HEK293 (cell line): ENCODE measurements at regions not wholly inside any gene's neighbourhood (a gene's known extent, or its start where the extent isn't known, plus 50 kb on each side); places are given as distances from the start of the nearest gene placed in this dataset.

Experiments used
- CTCF ChIA-PET: fragments of 350-600 bp; formaldehyde crosslinking; extraction: SDS; loops from one replicate; lab custom pipeline; 2021; ENCODE audit warnings: antibody characterized with exemption; lab: Yijun Ruan, JAX
- POLR2A ChIA-PET: fragments of 300-600 bp; formaldehyde crosslinking; extraction: SDS; loops from one replicate; lab custom pipeline; 2020; ENCODE audit warnings: antibody characterized with exemption, inconsistent platforms; lab: Yijun Ruan, JAX
- H3K27ac ChIP-seq: fragments of 200-500 bp; sonication (Bioruptor generic); 2 replicates; pipeline ENCODE4 v1.5.1; 2014; ENCODE audit warnings: low read depth, low read length, control low read depth, inconsistent platforms; ENCODE audit errors: extremely low read depth
- H3K36me3 ChIP-seq, 2 experiments: fragments of 200-500 bp in 1 of 2; sonication (Bioruptor generic) in 1 of 2; 1 replicate in 1 of 2; 2 replicates in 1 of 2; pipeline ENCODE4 v1.5.1; 2014 to 2017; ENCODE audit warnings: inconsistent platforms in 2 of 2, low read length in 2 of 2; ENCODE audit not compliant: control insufficient read depth in 2 of 2, insufficient read depth in 1 of 2
- H3K4me1 ChIP-seq: fragments of 200-500 bp; sonication (Bioruptor generic); 2 replicates; pipeline ENCODE4 v1.5.1; 2014; ENCODE audit warnings: mild to moderate bottlenecking, low read length, inconsistent platforms; ENCODE audit not compliant: control insufficient read depth, insufficient read depth
- H3K4me3 ChIP-seq: 2 replicates; pipeline ENCODE4 v1.5.1; 2011; ENCODE audit warnings: low read depth, mild to moderate bottlenecking, control low read depth, low read length, moderate library complexity
- H3K9me3 ChIP-seq: fragments of 200-500 bp; sonication (Bioruptor generic); 2 replicates; pipeline ENCODE4 v1.5.1; 2014; ENCODE audit warnings: low read depth, low read length, inconsistent platforms; ENCODE audit not compliant: control insufficient read depth, insufficient read depth
- BCL11A ChIP-seq: fragments of 450-650 bp; formaldehyde crosslinking; IDR thresholded peaks from 2 replicates; pipeline ENCODE4 v1.5.1; 2016; ENCODE audit warnings: low read depth, missing biosample characterization, missing genetic modification characterization
- BCL11B ChIP-seq: fragments of 450-650 bp; formaldehyde crosslinking; IDR thresholded peaks from 2 replicates; pipeline ENCODE4 v1.5.1; 2016; ENCODE audit warnings: low read depth, missing biosample characterization, missing genetic modification characterization
- HOXD13 ChIP-seq: sonication (generic); formaldehyde crosslinking; IDR thresholded peaks from 2 replicates; pipeline ENCODE4 v1.8.0; 2022; ENCODE audit warnings: missing genetic modification reagents, borderline replicate concordance
- KLF10 ChIP-seq: fragments of 450-650 bp; IDR thresholded peaks from 2 replicates; pipeline ENCODE4 v1.5.1; 2018; ENCODE audit warnings: missing biosample characterization, mild to moderate bottlenecking, missing genetic modification characterization
- KLF8 ChIP-seq: fragments of 450-650 bp; formaldehyde crosslinking; IDR thresholded peaks from 2 replicates; pipeline ENCODE4 v1.5.1; 2016; ENCODE audit warnings: missing biosample characterization, missing genetic modification characterization
- WT1 ChIP-seq: fragments of 450-650 bp; formaldehyde crosslinking; IDR thresholded peaks from 2 replicates; pipeline ENCODE4 v1.5.1; 2016; ENCODE audit warnings: missing biosample characterization, missing genetic modification characterization
- ZFP69B ChIP-seq: fragments of 450-650 bp; formaldehyde crosslinking; IDR thresholded peaks from 2 replicates; pipeline ENCODE4 v1.5.1; 2016; ENCODE audit warnings: missing biosample characterization, missing genetic modification characterization
- ZNF155 ChIP-seq: fragments of 450-650 bp; formaldehyde crosslinking; IDR thresholded peaks from 2 replicates; pipeline ENCODE4 v1.5.1; 2016; ENCODE audit warnings: missing biosample characterization, missing genetic modification characterization
- ZNF211 ChIP-seq: fragments of 450-650 bp; formaldehyde crosslinking; IDR thresholded peaks from 2 replicates; pipeline ENCODE4 v1.5.1; 2016; ENCODE audit warnings: low read depth, missing biosample characterization, missing genetic modification characterization
- ZNF214 ChIP-seq: fragments of 450-650 bp; formaldehyde crosslinking; IDR thresholded peaks from 2 replicates; pipeline ENCODE4 v1.5.1; 2017; ENCODE audit warnings: missing biosample characterization, mild to moderate bottlenecking, missing genetic modification characterization, borderline replicate concordance
- ZNF221 ChIP-seq: fragments of 450-650 bp; formaldehyde crosslinking; IDR thresholded peaks from 2 replicates; pipeline ENCODE4 v1.5.1; 2017; ENCODE audit warnings: missing biosample characterization, missing genetic modification characterization, borderline replicate concordance
- ZNF37A ChIP-seq: fragments of 450-650 bp; IDR thresholded peaks from 2 replicates; pipeline ENCODE4 v1.5.1; 2018; ENCODE audit warnings: missing biosample characterization, missing genetic modification characterization
- ZNF571 ChIP-seq: fragments of 450-650 bp; formaldehyde crosslinking; IDR thresholded peaks from 2 replicates; pipeline ENCODE4 v1.5.0; 2017; ENCODE audit warnings: missing biosample characterization, missing genetic modification characterization
- ZNF596 ChIP-seq: fragments of 450-650 bp; IDR thresholded peaks from 2 replicates; pipeline ENCODE4 v1.5.0; 2018; ENCODE audit warnings: missing biosample characterization, mild to moderate bottlenecking, missing genetic modification characterization, moderate library complexity
- ZNF610 ChIP-seq: fragments of 450-650 bp; formaldehyde crosslinking; IDR thresholded peaks from 2 replicates; pipeline ENCODE4 v1.5.1; 2016; ENCODE audit warnings: missing biosample characterization, missing genetic modification characterization, borderline replicate concordance
- ZNF629 ChIP-seq: fragments of 450-650 bp; formaldehyde crosslinking; IDR thresholded peaks from 2 replicates; pipeline ENCODE4 v1.5.1; 2017; ENCODE audit warnings: missing biosample characterization, missing genetic modification characterization
- ZNF658 ChIP-seq: fragments of 450-650 bp; formaldehyde crosslinking; IDR thresholded peaks from 2 replicates; pipeline ENCODE4; 2016; ENCODE audit warnings: missing biosample characterization, missing genetic modification characterization
- ZNF701 ChIP-seq: fragments of 450-650 bp; formaldehyde crosslinking; IDR thresholded peaks from 2 replicates; pipeline ENCODE4 v1.5.1; 2016; ENCODE audit warnings: missing biosample characterization, missing genetic modification characterization
- ZNF768 ChIP-seq: fragments of 450-650 bp; formaldehyde crosslinking; IDR thresholded peaks from 2 replicates; pipeline ENCODE4 v1.5.1; 2018; ENCODE audit warnings: missing biosample characterization, mild to moderate bottlenecking, missing genetic modification characterization
- ZNF837 ChIP-seq: fragments of 450-650 bp; formaldehyde crosslinking; IDR thresholded peaks from 2 replicates; pipeline ENCODE4 v1.5.1; 2016; ENCODE audit warnings: missing biosample characterization, missing genetic modification characterization
- TF ChIP-seq, protein P1 (sequence below): fragments of 450-650 bp; formaldehyde crosslinking; IDR thresholded peaks from 2 replicates; pipeline ENCODE4 v1.5.1; 2016; ENCODE audit warnings: missing biosample characterization, missing genetic modification characterization
- TF ChIP-seq, protein P2 (sequence below): fragments of 450-650 bp; formaldehyde crosslinking; IDR thresholded peaks from 2 replicates; pipeline ENCODE4 v1.5.1; 2016; ENCODE audit warnings: missing biosample characterization, missing genetic modification characterization
- TF ChIP-seq, protein P3 (sequence below): fragments of 450-650 bp; formaldehyde crosslinking; conservative IDR thresholded peaks from 2 replicates; pipeline ENCODE4 v1.5.1; 2016; ENCODE audit warnings: low read depth, missing biosample characterization, missing genetic modification characterization
- TF ChIP-seq, protein P4 (sequence below): fragments of 450-650 bp; formaldehyde crosslinking; IDR thresholded peaks from 2 replicates; pipeline ENCODE4 v1.5.1; 2016; ENCODE audit warnings: missing biosample characterization, missing genetic modification characterization, low read depth
- TF ChIP-seq, protein P5 (sequence below): fragments of 450-650 bp; formaldehyde crosslinking; IDR thresholded peaks from 2 replicates; pipeline ENCODE4 v1.5.1; 2017; ENCODE audit warnings: missing biosample characterization, missing genetic modification characterization

DNA sequence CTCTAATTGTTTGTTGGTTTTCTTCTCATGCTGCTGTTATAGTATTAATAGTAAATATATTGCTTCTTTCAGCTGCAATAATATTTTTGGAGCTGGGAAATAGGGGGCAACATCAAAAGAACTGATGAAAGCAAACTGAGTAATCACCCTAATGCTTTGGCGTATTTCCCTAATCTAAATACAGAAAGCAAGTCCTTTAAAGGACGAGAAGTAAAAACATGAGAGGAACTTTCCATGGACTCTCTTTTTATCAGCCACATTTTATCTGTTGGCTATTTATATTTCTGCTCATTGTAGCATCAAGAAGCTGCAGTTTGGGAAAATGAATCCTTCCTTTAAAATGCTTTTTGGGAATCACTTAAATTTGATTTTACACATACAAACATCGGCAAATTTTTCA lies 139.9 kb upstream of the SLC8A1 start:
- H3K4me1 ChIP-seq, result no peaks in the 10 kb centered on the region
- TF ChIP-seq KLF10 (tag by site-specific recombination), result no peak
- TF ChIP-seq, protein P1, sequence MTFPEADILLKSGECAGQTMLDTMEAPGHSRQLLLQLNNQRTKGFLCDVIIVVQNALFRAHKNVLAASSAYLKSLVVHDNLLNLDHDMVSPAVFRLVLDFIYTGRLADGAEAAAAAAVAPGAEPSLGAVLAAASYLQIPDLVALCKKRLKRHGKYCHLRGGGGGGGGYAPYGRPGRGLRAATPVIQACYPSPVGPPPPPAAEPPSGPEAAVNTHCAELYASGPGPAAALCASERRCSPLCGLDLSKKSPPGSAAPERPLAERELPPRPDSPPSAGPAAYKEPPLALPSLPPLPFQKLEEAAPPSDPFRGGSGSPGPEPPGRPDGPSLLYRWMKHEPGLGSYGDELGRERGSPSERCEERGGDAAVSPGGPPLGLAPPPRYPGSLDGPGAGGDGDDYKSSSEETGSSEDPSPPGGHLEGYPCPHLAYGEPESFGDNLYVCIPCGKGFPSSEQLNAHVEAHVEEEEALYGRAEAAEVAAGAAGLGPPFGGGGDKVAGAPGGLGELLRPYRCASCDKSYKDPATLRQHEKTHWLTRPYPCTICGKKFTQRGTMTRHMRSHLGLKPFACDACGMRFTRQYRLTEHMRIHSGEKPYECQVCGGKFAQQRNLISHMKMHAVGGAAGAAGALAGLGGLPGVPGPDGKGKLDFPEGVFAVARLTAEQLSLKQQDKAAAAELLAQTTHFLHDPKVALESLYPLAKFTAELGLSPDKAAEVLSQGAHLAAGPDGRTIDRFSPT (tag by site-specific recombination), result no peak
- TF ChIP-seq, protein P2, sequence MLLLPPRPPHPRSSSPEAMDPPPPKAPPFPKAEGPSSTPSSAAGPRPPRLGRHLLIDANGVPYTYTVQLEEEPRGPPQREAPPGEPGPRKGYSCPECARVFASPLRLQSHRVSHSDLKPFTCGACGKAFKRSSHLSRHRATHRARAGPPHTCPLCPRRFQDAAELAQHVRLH (tag by site-specific recombination), result no peak
- no peak for TF ChIP-seq BCL11A (tag by site-specific recombination)
- no peak for TF ChIP-seq ZNF610 (tag by site-specific recombination)
- no peak for TF ChIP-seq WT1
- no peak for TF ChIP-seq ZNF221
- no peak for TF ChIP-seq ZNF571 (tag by site-specific recombination)
- TF ChIP-seq ZNF768 (tag by site-specific recombination), result no peak
- TF ChIP-seq, protein P3, sequence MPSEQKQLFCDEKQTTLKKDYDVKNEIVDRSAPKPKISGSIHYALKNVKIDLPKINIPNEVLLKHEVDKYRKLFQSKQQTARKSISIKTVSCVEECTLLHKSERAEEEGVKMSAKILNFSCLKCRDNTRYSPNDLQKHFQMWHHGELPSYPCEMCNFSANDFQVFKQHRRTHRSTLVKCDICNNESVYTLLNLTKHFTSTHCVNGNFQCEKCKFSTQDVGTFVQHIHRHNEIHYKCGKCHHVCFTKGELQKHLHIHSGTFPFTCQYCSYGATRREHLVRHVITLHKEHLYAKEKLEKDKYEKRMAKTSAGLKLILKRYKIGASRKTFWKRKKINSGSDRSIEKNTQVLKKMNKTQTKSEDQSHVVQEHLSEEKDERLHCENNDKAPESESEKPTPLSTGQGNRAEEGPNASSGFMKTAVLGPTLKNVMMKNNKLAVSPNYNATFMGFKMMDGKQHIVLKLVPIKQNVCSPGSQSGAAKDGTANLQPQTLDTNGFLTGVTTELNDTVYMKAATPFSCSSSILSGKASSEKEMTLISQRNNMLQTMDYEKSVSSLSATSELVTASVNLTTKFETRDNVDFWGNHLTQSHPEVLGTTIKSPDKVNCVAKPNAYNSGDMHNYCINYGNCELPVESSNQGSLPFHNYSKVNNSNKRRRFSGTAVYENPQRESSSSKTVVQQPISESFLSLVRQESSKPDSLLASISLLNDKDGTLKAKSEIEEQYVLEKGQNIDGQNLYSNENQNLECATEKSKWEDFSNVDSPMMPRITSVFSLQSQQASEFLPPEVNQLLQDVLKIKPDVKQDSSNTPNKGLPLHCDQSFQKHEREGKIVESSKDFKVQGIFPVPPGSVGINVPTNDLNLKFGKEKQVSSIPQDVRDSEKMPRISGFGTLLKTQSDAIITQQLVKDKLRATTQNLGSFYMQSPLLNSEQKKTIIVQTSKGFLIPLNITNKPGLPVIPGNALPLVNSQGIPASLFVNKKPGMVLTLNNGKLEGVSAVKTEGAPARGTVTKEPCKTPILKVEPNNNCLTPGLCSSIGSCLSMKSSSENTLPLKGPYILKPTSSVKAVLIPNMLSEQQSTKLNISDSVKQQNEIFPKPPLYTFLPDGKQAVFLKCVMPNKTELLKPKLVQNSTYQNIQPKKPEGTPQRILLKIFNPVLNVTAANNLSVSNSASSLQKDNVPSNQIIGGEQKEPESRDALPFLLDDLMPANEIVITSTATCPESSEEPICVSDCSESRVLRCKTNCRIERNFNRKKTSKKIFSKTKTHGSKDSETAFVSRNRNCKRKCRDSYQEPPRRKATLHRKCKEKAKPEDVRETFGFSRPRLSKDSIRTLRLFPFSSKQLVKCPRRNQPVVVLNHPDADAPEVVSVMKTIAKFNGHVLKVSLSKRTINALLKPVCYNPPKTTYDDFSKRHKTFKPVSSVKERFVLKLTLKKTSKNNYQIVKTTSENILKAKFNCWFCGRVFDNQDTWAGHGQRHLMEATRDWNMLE, result no peak
- TF ChIP-seq ZNF701 (tag by site-specific recombination), result no peak
- no peak for TF ChIP-seq ZNF37A (tag by site-specific recombination)
- TF ChIP-seq ZNF629 (tag by site-specific recombination), result no peak
- CTCF ChIA-PET, result no interaction called here

DNA sequence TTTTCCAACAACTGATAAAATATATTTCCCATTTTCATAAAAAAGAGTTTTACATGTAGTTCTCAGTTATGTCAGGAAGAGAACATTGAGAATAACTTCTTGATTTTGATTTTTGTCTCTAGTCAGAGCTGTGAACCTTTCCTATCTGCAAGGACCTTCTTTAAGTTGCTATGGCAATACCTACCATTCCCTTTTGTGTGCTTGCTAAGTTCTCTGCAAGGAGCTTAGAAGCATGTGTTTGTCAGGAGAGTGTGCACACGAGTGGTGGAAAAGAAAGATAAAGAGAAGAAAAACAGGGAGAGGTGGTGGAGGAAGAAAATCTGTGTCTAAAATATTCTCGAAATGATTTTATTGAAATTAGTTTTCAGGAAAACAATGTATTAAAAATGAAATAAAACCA lies 140.3 kb upstream of the SLC8A1 start:
- H3K27ac ChIP-seq, result no peak overlapping the region
- no peaks in the 10 kb centered on the region for H3K9me3 ChIP-seq
- TF ChIP-seq ZNF211 (tag by site-specific recombination), result no peak
- TF ChIP-seq ZNF214 (tag by site-specific recombination), result no peak
- no peak for TF ChIP-seq BCL11B (tag by site-specific recombination)
- TF ChIP-seq ZNF837, result no peak
- TF ChIP-seq KLF8 (tag by site-specific recombination), result no peak
- no peak for TF ChIP-seq ZNF658 (tag by site-specific recombination)
- TF ChIP-seq, protein P4, sequence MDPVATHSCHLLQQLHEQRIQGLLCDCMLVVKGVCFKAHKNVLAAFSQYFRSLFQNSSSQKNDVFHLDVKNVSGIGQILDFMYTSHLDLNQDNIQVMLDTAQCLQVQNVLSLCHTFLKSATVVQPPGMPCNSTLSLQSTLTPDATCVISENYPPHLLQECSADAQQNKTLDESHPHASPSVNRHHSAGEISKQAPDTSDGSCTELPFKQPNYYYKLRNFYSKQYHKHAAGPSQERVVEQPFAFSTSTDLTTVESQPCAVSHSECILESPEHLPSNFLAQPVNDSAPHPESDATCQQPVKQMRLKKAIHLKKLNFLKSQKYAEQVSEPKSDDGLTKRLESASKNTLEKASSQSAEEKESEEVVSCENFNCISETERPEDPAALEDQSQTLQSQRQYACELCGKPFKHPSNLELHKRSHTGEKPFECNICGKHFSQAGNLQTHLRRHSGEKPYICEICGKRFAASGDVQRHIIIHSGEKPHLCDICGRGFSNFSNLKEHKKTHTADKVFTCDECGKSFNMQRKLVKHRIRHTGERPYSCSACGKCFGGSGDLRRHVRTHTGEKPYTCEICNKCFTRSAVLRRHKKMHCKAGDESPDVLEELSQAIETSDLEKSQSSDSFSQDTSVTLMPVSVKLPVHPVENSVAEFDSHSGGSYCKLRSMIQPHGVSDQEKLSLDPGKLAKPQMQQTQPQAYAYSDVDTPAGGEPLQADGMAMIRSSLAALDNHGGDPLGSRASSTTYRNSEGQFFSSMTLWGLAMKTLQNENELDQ, result no peak
- no peak for TF ChIP-seq ZFP69B (tag by site-specific recombination)
- TF ChIP-seq ZNF596 (tag by site-specific recombination), result no peak
- TF ChIP-seq, protein P5, sequence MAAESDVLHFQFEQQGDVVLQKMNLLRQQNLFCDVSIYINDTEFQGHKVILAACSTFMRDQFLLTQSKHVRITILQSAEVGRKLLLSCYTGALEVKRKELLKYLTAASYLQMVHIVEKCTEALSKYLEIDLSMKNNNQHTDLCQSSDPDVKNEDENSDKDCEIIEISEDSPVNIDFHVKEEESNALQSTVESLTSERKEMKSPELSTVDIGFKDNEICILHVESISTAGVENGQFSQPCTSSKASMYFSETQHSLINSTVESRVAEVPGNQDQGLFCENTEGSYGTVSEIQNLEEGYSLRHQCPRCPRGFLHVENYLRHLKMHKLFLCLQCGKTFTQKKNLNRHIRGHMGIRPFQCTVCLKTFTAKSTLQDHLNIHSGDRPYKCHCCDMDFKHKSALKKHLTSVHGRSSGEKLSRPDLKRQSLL, result no peak
- no peak for TF ChIP-seq ZNF155 (tag by site-specific recombination)
- TF ChIP-seq HOXD13 (CRISPR knock-in tag), result no peak
- TF ChIP-seq ZNF610 (tag by site-specific recombination), result no peak
- ChIA-PET POLR2A (no interaction called here), CTCF (no interaction called here)
- H3K4me3 ChIP-seq, result no peak overlapping the region
- no peaks in the 10 kb centered on the region for H3K4me1 ChIP-seq
- H3K36me3 ChIP-seq, result no peaks in the 10 kb centered on the region

More for the DNA sequence above, 139.9 kb upstream of the SLC8A1 start:
- no peaks in the 10 kb centered on the region for H3K36me3 ChIP-seq
- no peak overlapping the region for H3K4me3 ChIP-seq
- POLR2A ChIA-PET, result no interaction called here
- H3K9me3 ChIP-seq, result no peaks in the 10 kb centered on the region
- no peak overlapping the region for H3K27ac ChIP-seq
